Psoas muscle (tissue), 7 donors: ENCODE measurements at regions not wholly inside any gene's neighbourhood (a gene's known extent, or its start where the extent isn't known, plus 50 kb on each side); places are given as distances from the start of the nearest gene placed in this dataset.

ENCODE experiments used
- ATAC-seq, 4 donors: fragments of 200-7000 bp; cut with Tn5 transposase; one replicate each; pipeline ENCODE4 v1.9.1; 2020; ENCODE audit warnings: moderate library complexity in 3 of 4, mild to moderate bottlenecking in 2 of 4
- DNase-seq, 2 donors: peaks; one replicate each; pipeline ENCODE4 v3.0.0-alpha.2; 2020
- H3K27ac ChIP-seq: fragments of 200-600 bp; one replicate; pipeline ENCODE4 v1.8.0; 2022
- H3K27me3 ChIP-seq, 3 donors: fragments of 200-600 bp in 1 of 3; one replicate each; pipeline versions ENCODE4 v1.6.1 to v1.8.0; 2013 to 2022; ENCODE audit warnings: low read length in 2 of 3, mild to moderate bottlenecking in 2 of 3, moderate library complexity in 1 of 3; ENCODE audit not compliant: insufficient read depth in 3 of 3
- H3K36me3 ChIP-seq, 2 donors: fragments of 200-600 bp in 1 of 2; one replicate each; pipeline versions ENCODE4 v1.6.1 to v1.8.0; 2013 to 2022; ENCODE audit warnings: low read depth in 1 of 2, mild to moderate bottlenecking in 1 of 2, moderate library complexity in 1 of 2; ENCODE audit not compliant: insufficient read depth in 1 of 2
- H3K4me1 ChIP-seq: fragments of 200-600 bp; one replicate; pipeline ENCODE4 v1.8.0; 2022
- H3K4me3 ChIP-seq: fragments of 200-600 bp; one replicate; pipeline ENCODE4 v1.8.0; 2022; ENCODE audit warnings: mild to moderate bottlenecking
- H3K9me3 ChIP-seq: fragments of 200-600 bp; one replicate; pipeline ENCODE4 v1.8.0; 2022
- CTCF ChIP-seq: fragments of 200-600 bp; IDR thresholded peaks from one replicate; pipeline ENCODE4 v1.8.0; 2022; ENCODE audit warnings: antibody characterized with exemption
- WGBS, 3 donors: extraction: QIAGEN DNeasy Blood & Tissue Kit; methylation state at CpG; one replicate each; pipeline versions ENCODE4 v1.1.6 to v1.1.7; 2013; 5-methylcytosine and 5-hydroxymethylcytosine counted together
- intact Hi-C, 2 donors: fragments of 100-400 bp; cut with DNase I; formaldehyde crosslinking; loops; one replicate each; pipeline versions ENCODE4 v1.11.0 to v1.14.2; 2022
- donor health status: healthy with polysubstance abuse.
- donor health status: DM: no; HTN: no; CAD: no; lungs with moderate emphysema.
- donor health status: Bipolar disorder and iron deficiency.
- donor health status: healthy.
- donor health status: DM: yes; HTN: yes; CAD: no.
- donor health status: DM: no; HTN: no; CAD: no.
- donor health status: DM: yes; HTN: yes; CAD: no.

GRCh38 chr2:19109518-19109917 lies 248.9 kb downstream of the OSR1 start:
- Histone ChIP-seq H3K4me3 (no peak overlapping the region), H3K27ac (no peak overlapping the region), H3K36me3 (no peaks in the 10 kb centered on the region), H3K4me1 (no peaks in the 10 kb centered on the region), H3K27me3 (no peaks in the 10 kb centered on the region), H3K9me3 (no peaks in the 10 kb centered on the region)
- 24 to 44% (median 26%) methylated on average over 5 of the region's 5 CpGs for WGBS, 3 donors
- ATAC-seq (no peak), DNase-seq (no peak)
- TF ChIP-seq CTCF: no peak
- intact Hi-C loops: no loop called here

- H3K9me3 ChIP-seq: no peaks in the 10 kb centered on the region
- TF ChIP-seq CTCF: no peak
- no peaks in the 10 kb centered on the region for H3K27me3 ChIP-seq
- no peak overlapping the region for H3K27ac ChIP-seq
- no peak for ATAC-seq
- intact Hi-C loops: no loop called here
- no peak overlapping the region for H3K4me3 ChIP-seq
- H3K4me1 ChIP-seq: peaks cover 7% of the 10 kb centered on the region
- DNase-seq: no peak
- WGBS, 3 donors: 24 to 45% (median 36%) methylated on average over 1 of the region's 1 CpG
- no peaks in the 10 kb centered on the region for H3K36me3 ChIP-seq
Observed at GRCh38 chr2:19106376-19106775, 252.0 kb downstream of the OSR1 start.

GRCh38 chr2:19104503-19104902 lies 253.9 kb downstream of the OSR1 start:
- TF ChIP-seq CTCF: no peak
- H3K27me3 ChIP-seq: no peaks in the 10 kb centered on the region
- H3K4me3 ChIP-seq: no peak overlapping the region
- H3K4me1 ChIP-seq: peaks cover 7% of the 10 kb centered on the region
- WGBS, 3 donors: 88 to 94% (median 93%) methylated on average over 4 of the region's 4 CpGs
- DNase-seq (no peak), ATAC-seq (no peak)
- intact Hi-C loops: no loop called here
- no peak overlapping the region for H3K27ac ChIP-seq
- no peaks in the 10 kb centered on the region for H3K36me3 ChIP-seq
- H3K9me3 ChIP-seq: no peaks in the 10 kb centered on the region

- peak in 3 of 4 donors; percentile 71 to 85 (median 76) for ATAC-seq
- H3K27me3 ChIP-seq: no peaks in the 10 kb centered on the region
Observed at GRCh38 chr2:19102696-19103423, 255.6 kb downstream of the OSR1 start.

More at GRCh38 chr2:19102696-19103423, 255.6 kb downstream of the OSR1 start:
- 55 to 59% (median 56%) methylated on average over 4 of the region's 4 CpGs for WGBS, 3 donors
- peaks cover 7% of the 10 kb centered on the region for H3K4me1 ChIP-seq
- no peak overlapping the region for H3K27ac ChIP-seq
- no peak for DNase-seq
- no peaks in the 10 kb centered on the region for H3K36me3 ChIP-seq
- TF ChIP-seq CTCF: no peak
- no peak overlapping the region for H3K4me3 ChIP-seq
- intact Hi-C loops: no loop called here
- no peaks in the 10 kb centered on the region for H3K9me3 ChIP-seq
